Sciatic nerve (tissue), 2 donors: ENCODE measurements at regions not wholly inside any gene's neighbourhood (a gene's known extent, or its start where the extent isn't known, plus 50 kb on each side); places are given as distances from the start of the nearest gene placed in this dataset.
"Not testable (repeated sequence)": the region's sequence is repeated elsewhere in the genome, so short reads cannot be mapped to it uniquely, and the experiment has no call there.

ENCODE experiments used
- ATAC-seq: fragments of 200-7000 bp; cut with Tn5 transposase; one replicate; pipeline ENCODE4 v1.9.1; 2020; ENCODE audit warnings: mild to moderate bottlenecking, moderate library complexity
- DNase-seq: peaks from one replicate; pipeline ENCODE4 v3.0.0-alpha.2; 2020; ENCODE audit warnings: low spot score
- intact Hi-C: fragments of 100-400 bp; cut with DNase I; formaldehyde crosslinking; loops from one replicate; pipeline ENCODE4 v1.14.2; 2022
- donor health status: DM: no; HTN: no; CAD: no.
- donor health status: DM: no; HTN: no; CAD: no.

GRCh38 chr3:152564459-152564858 lies 270.5 kb upstream of the P2RY1 start:
- intact Hi-C loops, result no loop called here
- peak; percentile 69 for ATAC-seq
- DNase-seq, result no peak

- DNase-seq (peak; percentile 79), ATAC-seq (peak; percentile 94)
- intact Hi-C loops, result no loop called here
Observed at GRCh38 chr3:152574461-152575079, 260.4 kb upstream of the P2RY1 start.

GRCh38 chr3:152578769-152579168 lies 256.2 kb upstream of the P2RY1 start:
- intact Hi-C loops, result no loop called here
- no peak for DNase-seq

GRCh38 chr3:152581951-152582350 lies 253.0 kb upstream of the P2RY1 start:
- intact Hi-C loops, result no loop called here
- DNase-seq (no peak), ATAC-seq (no peak)

More at GRCh38 chr3:152578769-152579168, 256.2 kb upstream of the P2RY1 start:
- no peak for ATAC-seq

- no peak for DNase-seq
- intact Hi-C loops, result no loop called here
- peak; percentile 69 for ATAC-seq
Observed at GRCh38 chr3:152583963-152584362, 251.0 kb upstream of the P2RY1 start.

GRCh38 chr3:152586974-152587373 lies 248.0 kb upstream of the P2RY1 start:
- DNase-seq (no peak), ATAC-seq (no peak)
- intact Hi-C loops, result no loop called here

- no peak for ATAC-seq
- intact Hi-C loops, result no loop called here
Observed at GRCh38 chr3:152587861-152588260, 247.1 kb upstream of the P2RY1 start.

GRCh38 chr3:152589644-152590043 lies 245.3 kb upstream of the P2RY1 start:
- intact Hi-C loops, result no loop called here
- ATAC-seq, result no peak

More at GRCh38 chr3:152587861-152588260, 247.1 kb upstream of the P2RY1 start:
- no peak for DNase-seq

GRCh38 chr3:152591515-152591914 lies 243.4 kb upstream of the P2RY1 start:
- no peak for DNase-seq
- ATAC-seq, result no peak
- intact Hi-C loops, result no loop called here

More at GRCh38 chr3:152589644-152590043, 245.3 kb upstream of the P2RY1 start:
- no peak for DNase-seq

- no peak for DNase-seq
- intact Hi-C loops, result no loop called here
- ATAC-seq, result no peak
Observed at GRCh38 chr3:152593242-152593641, 241.7 kb upstream of the P2RY1 start.

- ATAC-seq (peak; percentile 98), DNase-seq (no peak)
- intact Hi-C loops, result no loop called here
Observed at GRCh38 chr3:152595975-152596821, 238.7 kb upstream of the P2RY1 start.

GRCh38 chr3:152596832-152597231 lies 238.1 kb upstream of the P2RY1 start:
- DNase-seq, ATAC-seq, intact Hi-C loops: not testable (repeated sequence)

GRCh38 chr3:152606146-152606545 lies 228.8 kb upstream of the P2RY1 start:
- ATAC-seq (no peak), DNase-seq (no peak)
- intact Hi-C loops, result no loop called here

GRCh38 chr3:152607179-152607578 lies 227.8 kb upstream of the P2RY1 start:
- intact Hi-C loops, result no loop called here
- DNase-seq, result no peak

GRCh38 chr3:152608696-152609594 lies 226.0 kb upstream of the P2RY1 start:
- intact Hi-C loops, result no loop called here

More at GRCh38 chr3:152607179-152607578, 227.8 kb upstream of the P2RY1 start:
- ATAC-seq, result no peak

GRCh38 chr3:152609891-152610290 lies 225.0 kb upstream of the P2RY1 start:
- intact Hi-C loops, result no loop called here
- DNase-seq, result no peak
- no peak for ATAC-seq

More at GRCh38 chr3:152608696-152609594, 226.0 kb upstream of the P2RY1 start:
- no peak for ATAC-seq
- DNase-seq, result no peak

GRCh38 chr3:152610622-152611021 lies 224.3 kb upstream of the P2RY1 start:
- intact Hi-C loops, result no loop called here
- DNase-seq, result no peak
- no peak for ATAC-seq

GRCh38 chr3:152611905-152612304 lies 223.0 kb upstream of the P2RY1 start:
- peak; percentile 92 for ATAC-seq
- intact Hi-C loops, result no loop called here
- DNase-seq, result no peak

GRCh38 chr3:152613851-152614250 lies 221.1 kb upstream of the P2RY1 start:
- intact Hi-C loops, result no loop called here
- ATAC-seq (no peak), DNase-seq (no peak)
